SK-N-SH treated with all-trans-retinoic acid at 6 μM for 48 hours (cell line): ENCODE measurements at regions not wholly inside any gene's neighbourhood (a gene's known extent, or its start where the extent isn't known, plus 50 kb on each side); places are given as distances from the start of the nearest gene placed in this dataset.

Source experiments
- CSDC2 ChIP-seq: fragments of 250-450 bp; sonication (Bioruptor Pico); IDR thresholded peaks from 2 replicates; pipeline ENCODE4 v1.5.0; 2020; ENCODE audit warnings: mild to moderate bottlenecking, moderate library complexity
- CSRNP3 ChIP-seq: fragments of 250-450 bp; sonication (Bioruptor Pico); IDR thresholded peaks from 2 replicates; pipeline ENCODE4 v1.5.1; 2021; ENCODE audit warnings: mild to moderate bottlenecking, moderate library complexity
- OSR1 ChIP-seq: fragments of 250-450 bp; sonication (Bioruptor Pico); IDR thresholded peaks from 2 replicates; pipeline ENCODE4 v1.8.0; 2022; ENCODE audit warnings: moderate library complexity, mild to moderate bottlenecking, inconsistent platforms
- PATZ1 ChIP-seq: fragments of 250-450 bp; sonication (Bioruptor Pico); IDR thresholded peaks from 2 replicates; pipeline ENCODE4 v1.8.0; 2020; ENCODE audit warnings: mild to moderate bottlenecking, moderate library complexity, borderline replicate concordance
- POU6F1 ChIP-seq: fragments of 250-450 bp; sonication (Bioruptor Pico); IDR thresholded peaks from 2 replicates; pipeline ENCODE4 v1.8.0; 2021; ENCODE audit warnings: low read depth, mild to moderate bottlenecking, moderate library complexity, borderline replicate concordance
- RARB ChIP-seq: fragments of 250-450 bp; sonication (Bioruptor Pico); IDR thresholded peaks from 2 replicates; pipeline ENCODE4 v1.8.0; 2021; ENCODE audit warnings: mild to moderate bottlenecking, moderate library complexity
- TCF4 ChIP-seq: fragments of 250-450 bp; sonication (Bioruptor Pico); IDR thresholded peaks from 2 replicates; pipeline ENCODE4 v1.8.0; 2021; ENCODE audit warnings: mild to moderate bottlenecking, moderate library complexity, borderline replicate concordance
- TOX ChIP-seq: fragments of 250-450 bp; sonication (Bioruptor Pico); IDR thresholded peaks from 2 replicates; pipeline ENCODE4 v1.8.0; 2021; ENCODE audit warnings: mild to moderate bottlenecking, moderate library complexity, borderline replicate concordance
- TSHZ2 ChIP-seq: fragments of 250-450 bp; sonication (Bioruptor Pico); IDR thresholded peaks from 2 replicates; pipeline ENCODE4 v1.5.0; 2020; ENCODE audit warnings: mild to moderate bottlenecking, moderate library complexity
- ZFP30 ChIP-seq: fragments of 450-650 bp; formaldehyde crosslinking; IDR thresholded peaks from 2 replicates; pipeline ENCODE4 v1.5.0; 2022; ENCODE audit warnings: mild to moderate bottlenecking, moderate library complexity

- TF ChIP-seq ZFP30 (CRISPR knock-in tag) = no peak
- TF ChIP-seq TOX = no peak
- no peak for TF ChIP-seq CSDC2 (CRISPR knock-in tag)
- no peak for TF ChIP-seq TSHZ2 (CRISPR knock-in tag)
- TF ChIP-seq OSR1 = no peak
- no peak for TF ChIP-seq CSRNP3
- no peak for TF ChIP-seq RARB (CRISPR knock-in tag)
- no peak for TF ChIP-seq PATZ1 (CRISPR knock-in tag)
- TF ChIP-seq TCF4 (CRISPR knock-in tag) = no peak
- TF ChIP-seq POU6F1 (CRISPR knock-in tag) = no peak
These were observed 92.6 kb downstream of the MTERF1 start for GRCh38 chr7:91787931-91788330.
